CD8-positive, alpha-beta memory T cell (primary cell): ENCODE measurements at regions not wholly inside any gene's neighbourhood (a gene's known extent, or its start where the extent isn't known, plus 50 kb on each side); places are given as distances from the start of the nearest gene placed in this dataset.

Experiments used
- CTCF ChIA-PET: fragments of 350-600 bp; sonication (Branson Sonifier 250); formaldehyde crosslinking; loops from one replicate; lab custom pipeline; 2021; ENCODE audit warnings: antibody characterized with exemption; lab: Charles Lee
- POLR2A ChIA-PET: fragments of 350-600 bp; sonication (Branson Sonifier 250); formaldehyde crosslinking; loops from one replicate; lab custom pipeline; 2021; ENCODE audit warnings: antibody characterized with exemption; lab: Charles Lee
- DNase-seq, 5 donors: peaks; one replicate each; pipeline versions ENCODE4 v3.0.0 to v3.0.0-alpha.2; 2020 to 2022; ENCODE audit warnings: mixed read lengths in 1 of 5
- H3K27ac ChIP-seq: one replicate; pipeline ENCODE4 v1.7.0; 2013; ENCODE audit warnings: low read depth, mild to moderate bottlenecking, low read length, moderate library complexity
- H3K27me3 ChIP-seq: 2 replicates; pipeline ENCODE4 v1.7.0; 2013; ENCODE audit warnings: low read length, mild to moderate bottlenecking; ENCODE audit not compliant: insufficient read depth, poor library complexity, severe bottlenecking
- H3K36me3 ChIP-seq: 2 replicates; pipeline ENCODE4 v1.7.0; 2013; ENCODE audit warnings: mild to moderate bottlenecking, low read length, moderate library complexity; ENCODE audit not compliant: insufficient read depth
- H3K4me1 ChIP-seq: 2 replicates; pipeline ENCODE4 v1.7.0; 2013; ENCODE audit warnings: mild to moderate bottlenecking, low read length, moderate library complexity; ENCODE audit not compliant: insufficient read depth
- H3K4me3 ChIP-seq: 2 replicates; pipeline ENCODE4 v1.7.0; 2013; ENCODE audit warnings: mild to moderate bottlenecking, low read length
- H3K9me3 ChIP-seq: 2 replicates; pipeline ENCODE4 v1.7.0; 2013; ENCODE audit warnings: mild to moderate bottlenecking, low read length
- H3K27ac Mint-ChIP-seq, 8 donors: one replicate each; pipeline ENCODE4 v1.8.0; 2020 to 2021; ENCODE audit warnings: mixed read lengths in 8 of 8, mild to moderate bottlenecking in 6 of 8, inconsistent platforms in 3 of 8, moderate library complexity in 3 of 8
- H3K27me3 Mint-ChIP-seq, 2 donors: one replicate each; pipeline ENCODE4 v1.8.0; 2020 to 2021; ENCODE audit warnings: mixed read lengths in 2 of 2, mild to moderate bottlenecking in 1 of 2, moderate library complexity in 1 of 2
- H3K36me3 Mint-ChIP-seq, 3 donors: one replicate each; pipeline ENCODE4 v1.8.0; 2020 to 2021; ENCODE audit warnings: mixed read lengths in 3 of 3, inconsistent platforms in 1 of 3, mild to moderate bottlenecking in 1 of 3
- H3K4me1 Mint-ChIP-seq, 3 donors: one replicate each; pipeline ENCODE4 v1.8.0; 2020 to 2021; ENCODE audit warnings: mixed read lengths in 3 of 3, inconsistent platforms in 1 of 3, mild to moderate bottlenecking in 1 of 3
- H3K4me3 Mint-ChIP-seq, 7 donors: one replicate each; pipeline ENCODE4 v1.8.0; 2020 to 2021; ENCODE audit warnings: mixed read lengths in 7 of 7, mild to moderate bottlenecking in 6 of 7, moderate library complexity in 4 of 7, inconsistent platforms in 2 of 7
- H3K9me3 Mint-ChIP-seq, 5 donors: one replicate each; pipeline ENCODE4 v1.8.0; 2020 to 2022; ENCODE audit warnings: mixed read lengths in 5 of 5, mild to moderate bottlenecking in 3 of 5, moderate library complexity in 2 of 5, inconsistent platforms in 1 of 5

DNA sequence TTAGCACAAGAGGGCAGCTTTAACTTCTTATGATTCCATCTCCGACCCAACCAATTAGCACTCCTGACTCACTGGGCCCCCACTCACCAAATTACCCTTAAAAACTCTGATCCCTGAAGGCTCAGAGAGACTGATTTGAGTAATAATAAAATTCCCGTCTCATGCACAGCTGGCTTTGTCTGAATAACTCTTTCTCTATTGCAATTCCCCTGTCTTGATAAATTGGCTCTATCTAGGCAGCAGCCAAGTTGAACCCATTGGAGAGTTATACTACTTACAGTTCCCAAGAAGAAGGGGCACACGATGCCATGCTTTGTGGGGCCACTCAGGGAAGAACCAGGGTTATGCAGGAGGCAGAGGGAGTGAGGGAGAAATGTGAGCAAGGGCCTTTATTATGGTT lies 632.8 kb downstream of the TSN start:
- no peak overlapping the region for H3K4me3 ChIP-seq
- POLR2A ChIA-PET = no interaction called here
- H3K9me3 Mint-ChIP-seq = peaks cover 5 to 13% (median 7%) of the 10 kb centered on the region in 5 donors
- no peaks in the 10 kb centered on the region for H3K27me3 ChIP-seq
- no peak overlapping the region for H3K27ac ChIP-seq
- no peak for DNase-seq
- CTCF ChIA-PET = no interaction called here
- no peaks in the 10 kb centered on the region for H3K36me3 ChIP-seq
- no peak overlapping the region for H3K27ac Mint-ChIP-seq
- no peaks in the 10 kb centered on the region for H3K9me3 ChIP-seq
- no peaks in the 10 kb centered on the region for H3K4me1 ChIP-seq
- no peaks in the 10 kb centered on the region for H3K4me1 Mint-ChIP-seq
- H3K36me3 Mint-ChIP-seq = no peaks in the 10 kb centered on the region
- no peaks in the 10 kb centered on the region for H3K27me3 Mint-ChIP-seq
- no peak overlapping the region for H3K4me3 Mint-ChIP-seq

DNA sequence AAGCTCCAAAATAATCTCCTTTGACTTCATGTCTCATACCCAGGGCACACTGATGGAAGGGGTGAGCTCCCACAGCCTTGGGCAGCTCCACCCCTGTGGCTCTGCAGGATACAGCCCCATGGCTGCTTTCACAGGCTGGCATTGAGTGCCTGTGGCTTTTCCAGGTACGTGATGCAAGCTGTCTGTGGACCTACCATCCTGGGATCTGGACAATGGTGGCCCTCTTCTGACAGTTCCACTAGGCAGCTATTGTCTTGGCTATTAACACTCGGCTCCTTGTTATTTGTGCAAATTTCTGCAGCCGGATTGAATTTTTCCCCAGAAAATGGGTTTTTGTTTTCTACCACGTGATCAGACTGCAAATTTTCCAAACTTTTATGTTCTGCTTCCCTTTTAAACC lies 634.2 kb downstream of the TSN start:
- no peaks in the 10 kb centered on the region for H3K27me3 ChIP-seq
- H3K9me3 Mint-ChIP-seq = peaks cover 5 to 13% (median 7%) of the 10 kb centered on the region in 5 donors
- no peak for DNase-seq
- CTCF ChIA-PET = no interaction called here
- no peak overlapping the region for H3K27ac ChIP-seq
- H3K4me3 Mint-ChIP-seq = no peak overlapping the region
- no peaks in the 10 kb centered on the region for H3K36me3 ChIP-seq
- H3K4me1 ChIP-seq = no peaks in the 10 kb centered on the region
- POLR2A ChIA-PET = no interaction called here
- no peaks in the 10 kb centered on the region for H3K9me3 ChIP-seq
- H3K27ac Mint-ChIP-seq = no peak overlapping the region
- no peaks in the 10 kb centered on the region for H3K36me3 Mint-ChIP-seq
- no peaks in the 10 kb centered on the region for H3K27me3 Mint-ChIP-seq
- H3K4me3 ChIP-seq = no peak overlapping the region
- H3K4me1 Mint-ChIP-seq = no peaks in the 10 kb centered on the region

GRCh38 chr2:122390406-122390805 lies 635.0 kb downstream of the TSN start:
- H3K27ac ChIP-seq = no peak overlapping the region
- H3K4me1 ChIP-seq = no peaks in the 10 kb centered on the region
- ChIA-PET CTCF (no interaction called here), POLR2A (no interaction called here)
- no peaks in the 10 kb centered on the region for H3K4me1 Mint-ChIP-seq
- H3K27me3 Mint-ChIP-seq = no peaks in the 10 kb centered on the region
- no peaks in the 10 kb centered on the region for H3K36me3 ChIP-seq
- H3K36me3 Mint-ChIP-seq = no peaks in the 10 kb centered on the region
- H3K4me3 ChIP-seq = no peak overlapping the region
- no peak overlapping the region for H3K27ac Mint-ChIP-seq
- H3K9me3 ChIP-seq = no peaks in the 10 kb centered on the region
- H3K4me3 Mint-ChIP-seq = no peak overlapping the region
- no peak for DNase-seq
- no peaks in the 10 kb centered on the region for H3K27me3 ChIP-seq
- peaks cover 3 to 10% (median 7%) of the 10 kb centered on the region in 5 donors for H3K9me3 Mint-ChIP-seq

- no peaks in the 10 kb centered on the region for H3K9me3 ChIP-seq
- Mint-ChIP-seq H3K27ac (no peak overlapping the region), H3K27me3 (peaks cover 0 to 2% of the 10 kb centered on the region in 2 donors), H3K4me3 (no peak overlapping the region), H3K4me1 (no peaks in the 10 kb centered on the region), H3K9me3 (peaks cover 3 to 9% (median 7%) of the 10 kb centered on the region in 5 donors), H3K36me3 (no peaks in the 10 kb centered on the region)
- no peaks in the 10 kb centered on the region for H3K4me1 ChIP-seq
- ChIA-PET POLR2A (no interaction called here), CTCF (no interaction called here)
- no peak for DNase-seq
- no peak overlapping the region for H3K4me3 ChIP-seq
- no peak overlapping the region for H3K27ac ChIP-seq
- no peaks in the 10 kb centered on the region for H3K36me3 ChIP-seq
- H3K27me3 ChIP-seq = no peaks in the 10 kb centered on the region
Observed at GRCh38 chr2:122391726-122392125, 636.3 kb downstream of the TSN start.

- ChIA-PET CTCF (no interaction called here), POLR2A (no interaction called here)
- Histone ChIP-seq H3K9me3 (no peaks in the 10 kb centered on the region), H3K27me3 (no peaks in the 10 kb centered on the region), H3K4me3 (no peak overlapping the region), H3K27ac (no peak overlapping the region), H3K4me1 (no peaks in the 10 kb centered on the region), H3K36me3 (no peaks in the 10 kb centered on the region)
- H3K9me3 Mint-ChIP-seq = peaks cover 0 to 6% (median 0%) of the 10 kb centered on the region in 5 donors
- no peaks in the 10 kb centered on the region for H3K4me1 Mint-ChIP-seq
- no peaks in the 10 kb centered on the region for H3K36me3 Mint-ChIP-seq
- no peak overlapping the region for H3K27ac Mint-ChIP-seq
- peaks cover 0 to 3% of the 10 kb centered on the region in 2 donors for H3K27me3 Mint-ChIP-seq
- no peak overlapping the region for H3K4me3 Mint-ChIP-seq
- no peak for DNase-seq
Observed at GRCh38 chr2:122395687-122396086, 640.2 kb downstream of the TSN start.

- H3K36me3 ChIP-seq = no peaks in the 10 kb centered on the region
- H3K36me3 Mint-ChIP-seq = no peaks in the 10 kb centered on the region
- ChIA-PET POLR2A (no interaction called here), CTCF (no interaction called here)
- no peaks in the 10 kb centered on the region for H3K4me1 ChIP-seq
- H3K4me1 Mint-ChIP-seq = no peaks in the 10 kb centered on the region
- H3K27me3 ChIP-seq = no peaks in the 10 kb centered on the region
- H3K9me3 ChIP-seq = no peaks in the 10 kb centered on the region
- H3K27me3 Mint-ChIP-seq = no peaks in the 10 kb centered on the region
- H3K9me3 Mint-ChIP-seq = peaks cover 0 to 13% (median 3%) of the 10 kb centered on the region in 5 donors
- H3K27ac ChIP-seq = no peak overlapping the region
- DNase-seq = no peak
- H3K4me3 ChIP-seq = no peak overlapping the region
- no peak overlapping the region for H3K27ac Mint-ChIP-seq
- H3K4me3 Mint-ChIP-seq = no peak overlapping the region
Observed at GRCh38 chr2:122411231-122411630, 655.8 kb downstream of the TSN start.

DNA sequence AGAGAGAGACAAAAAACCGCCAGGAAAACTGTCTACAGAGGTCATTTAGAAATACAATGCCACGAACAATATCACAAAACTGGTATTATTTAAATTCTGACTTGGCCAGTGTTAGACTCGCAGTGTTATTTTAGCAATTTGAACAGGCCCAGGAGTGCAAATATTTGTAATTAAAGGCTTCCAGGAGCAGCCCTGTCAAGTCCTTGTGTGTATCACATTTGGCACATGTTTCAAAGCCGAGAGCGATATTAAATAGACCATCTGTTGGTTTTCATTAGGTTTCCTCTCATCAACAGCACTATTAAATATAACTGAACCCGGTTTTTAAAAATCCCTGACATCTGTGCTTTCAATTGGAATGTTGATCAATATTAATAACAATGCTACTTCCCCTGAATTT lies 656.9 kb downstream of the TSN start:
- H3K36me3 ChIP-seq = no peaks in the 10 kb centered on the region
- H3K27ac Mint-ChIP-seq = no peak overlapping the region
- H3K9me3 Mint-ChIP-seq = peaks cover 0 to 13% (median 3%) of the 10 kb centered on the region in 5 donors
- H3K4me1 ChIP-seq = no peaks in the 10 kb centered on the region
- no peak for DNase-seq
- H3K4me3 ChIP-seq = no peak overlapping the region
- POLR2A ChIA-PET = no interaction called here
- H3K36me3 Mint-ChIP-seq = no peaks in the 10 kb centered on the region
- H3K4me3 Mint-ChIP-seq = no peak overlapping the region
- no peaks in the 10 kb centered on the region for H3K9me3 ChIP-seq
- H3K27me3 Mint-ChIP-seq = no peaks in the 10 kb centered on the region
- H3K4me1 Mint-ChIP-seq = no peaks in the 10 kb centered on the region
- H3K27ac ChIP-seq = no peak overlapping the region
- no peaks in the 10 kb centered on the region for H3K27me3 ChIP-seq
- CTCF ChIA-PET = no interaction called here

- H3K4me1 Mint-ChIP-seq = no peaks in the 10 kb centered on the region
- CTCF ChIA-PET = no interaction called here
- no peak for DNase-seq
- no peaks in the 10 kb centered on the region for H3K36me3 Mint-ChIP-seq
- Histone ChIP-seq H3K4me1 (no peaks in the 10 kb centered on the region), H3K27me3 (no peaks in the 10 kb centered on the region), H3K9me3 (no peaks in the 10 kb centered on the region), H3K27ac (no peak overlapping the region), H3K4me3 (no peak overlapping the region), H3K36me3 (no peaks in the 10 kb centered on the region)
- POLR2A ChIA-PET = no interaction called here
- no peak overlapping the region for H3K27ac Mint-ChIP-seq
- no peaks in the 10 kb centered on the region for H3K27me3 Mint-ChIP-seq
- H3K4me3 Mint-ChIP-seq = no peak overlapping the region
- peaks cover 0 to 12% (median 2%) of the 10 kb centered on the region in 5 donors for H3K9me3 Mint-ChIP-seq
Observed at GRCh38 chr2:122414902-122415301, 659.5 kb downstream of the TSN start.

DNA sequence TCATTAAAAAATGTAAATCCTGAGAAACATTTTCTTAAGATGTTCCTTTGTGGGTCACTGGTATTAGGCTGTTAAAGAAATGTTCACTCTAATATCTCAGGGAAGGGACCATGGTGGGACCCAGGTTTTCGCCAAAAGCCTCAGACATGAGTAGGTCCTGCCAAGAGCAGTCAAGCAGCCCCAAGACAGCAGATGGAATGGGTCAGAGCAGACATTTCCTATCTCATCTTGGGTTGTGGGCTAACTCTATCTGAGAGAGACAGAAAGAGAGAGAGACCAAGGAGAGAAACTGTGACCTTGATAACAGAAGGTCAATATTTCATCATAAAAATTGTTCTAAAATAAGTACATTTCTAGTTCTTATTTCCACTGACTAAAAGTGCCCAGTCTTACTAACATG lies 661.7 kb downstream of the TSN start:
- H3K4me1 Mint-ChIP-seq = no peaks in the 10 kb centered on the region
- no peaks in the 10 kb centered on the region for H3K36me3 ChIP-seq
- no peaks in the 10 kb centered on the region for H3K27me3 ChIP-seq
- CTCF ChIA-PET = no interaction called here
- H3K4me3 ChIP-seq = no peak overlapping the region
- H3K36me3 Mint-ChIP-seq = no peaks in the 10 kb centered on the region
- H3K9me3 Mint-ChIP-seq = peaks cover 0 to 12% (median 0%) of the 10 kb centered on the region in 5 donors
- H3K4me3 Mint-ChIP-seq = no peak overlapping the region
- no peaks in the 10 kb centered on the region for H3K9me3 ChIP-seq
- H3K27ac ChIP-seq = no peak overlapping the region
- no peak overlapping the region for H3K27ac Mint-ChIP-seq
- no peaks in the 10 kb centered on the region for H3K4me1 ChIP-seq
- POLR2A ChIA-PET = no interaction called here
- DNase-seq = no peak
- no peaks in the 10 kb centered on the region for H3K27me3 Mint-ChIP-seq
